ENCODE measurements at regions not wholly inside any gene's neighbourhood (a gene's known extent, or its start where the extent isn't known, plus 50 kb on each side); places are given as distances from the start of the nearest gene placed in this dataset.

DNA sequence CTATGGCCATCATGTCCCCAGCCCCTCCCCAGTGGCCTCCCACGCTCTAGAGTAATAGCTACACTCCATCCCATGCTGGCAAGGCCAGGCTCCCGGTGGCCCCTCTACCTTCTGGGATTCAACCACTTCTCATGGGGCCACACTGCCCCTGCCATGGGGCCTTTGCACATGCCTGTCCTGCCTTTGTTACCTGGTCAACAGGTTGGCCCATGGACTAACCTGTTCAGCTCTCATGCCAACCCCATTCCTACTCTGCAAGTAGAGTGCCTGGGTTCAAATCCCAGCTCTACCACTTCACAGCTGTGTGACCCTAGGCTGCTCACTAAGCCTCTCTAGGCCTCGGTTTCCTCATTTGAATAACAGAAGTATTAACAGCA is 98.5 kb downstream of the RFLNA start:
- no peak for DNase-seq

DNA sequence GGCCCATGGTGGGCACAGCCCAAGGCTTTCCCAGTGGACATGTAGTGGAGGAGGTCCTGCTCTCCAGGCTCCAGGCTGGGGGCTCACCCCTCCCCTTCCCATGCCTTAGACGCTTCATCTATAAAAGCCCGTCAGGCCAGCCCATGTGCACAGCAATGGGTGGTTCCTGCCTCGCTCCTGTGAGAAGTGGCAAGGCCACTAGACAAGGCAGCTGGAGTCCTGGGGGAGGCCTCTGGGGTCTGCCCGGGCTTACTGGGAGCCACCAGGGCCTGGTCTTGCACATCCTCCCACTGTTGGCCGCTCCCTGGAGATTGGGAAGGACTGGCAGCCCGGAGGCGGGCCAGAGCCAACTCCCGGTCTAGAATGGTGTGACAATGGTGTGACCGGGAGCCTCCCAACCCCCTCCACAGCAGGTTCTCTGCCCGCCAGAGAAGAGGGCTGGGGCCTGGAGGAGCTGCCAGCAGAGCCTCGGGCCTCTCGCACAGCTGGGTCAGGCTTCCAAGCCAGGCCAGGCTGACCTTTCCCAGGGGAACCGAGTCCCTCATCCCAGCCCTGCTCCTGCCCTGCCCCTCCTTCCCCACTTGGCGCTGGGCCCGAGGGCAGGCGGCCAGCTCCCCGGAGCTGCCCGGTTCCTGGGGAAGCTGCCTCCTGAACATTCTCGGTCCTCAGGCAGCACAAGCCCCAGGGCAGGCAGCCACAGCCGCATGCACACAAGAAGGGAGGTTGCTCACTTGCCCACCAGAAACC is 97.9 kb downstream of the RFLNA start:
- no peak for DNase-seq

DNA sequence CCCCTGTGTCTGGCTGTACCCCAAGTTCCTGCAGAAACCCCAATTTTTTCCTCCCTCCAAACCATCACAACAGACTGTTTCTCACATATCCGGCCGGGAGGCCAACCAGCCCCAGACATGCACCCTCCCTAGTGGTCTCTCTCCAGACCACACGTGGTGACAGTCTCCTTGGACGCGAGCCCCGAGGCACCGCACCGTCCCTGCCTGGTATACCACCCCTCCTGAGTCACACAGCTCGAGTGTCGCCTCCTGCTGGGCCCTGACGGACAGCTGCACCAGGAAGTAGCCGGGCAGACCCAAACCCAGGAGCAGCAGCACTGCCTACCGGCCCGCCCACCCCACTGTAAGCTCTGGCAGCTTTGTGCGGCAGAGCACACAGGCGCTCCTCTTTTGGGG is 97.4 kb downstream of the RFLNA start:
- peak; percentile 14 for DNase-seq

DNA sequence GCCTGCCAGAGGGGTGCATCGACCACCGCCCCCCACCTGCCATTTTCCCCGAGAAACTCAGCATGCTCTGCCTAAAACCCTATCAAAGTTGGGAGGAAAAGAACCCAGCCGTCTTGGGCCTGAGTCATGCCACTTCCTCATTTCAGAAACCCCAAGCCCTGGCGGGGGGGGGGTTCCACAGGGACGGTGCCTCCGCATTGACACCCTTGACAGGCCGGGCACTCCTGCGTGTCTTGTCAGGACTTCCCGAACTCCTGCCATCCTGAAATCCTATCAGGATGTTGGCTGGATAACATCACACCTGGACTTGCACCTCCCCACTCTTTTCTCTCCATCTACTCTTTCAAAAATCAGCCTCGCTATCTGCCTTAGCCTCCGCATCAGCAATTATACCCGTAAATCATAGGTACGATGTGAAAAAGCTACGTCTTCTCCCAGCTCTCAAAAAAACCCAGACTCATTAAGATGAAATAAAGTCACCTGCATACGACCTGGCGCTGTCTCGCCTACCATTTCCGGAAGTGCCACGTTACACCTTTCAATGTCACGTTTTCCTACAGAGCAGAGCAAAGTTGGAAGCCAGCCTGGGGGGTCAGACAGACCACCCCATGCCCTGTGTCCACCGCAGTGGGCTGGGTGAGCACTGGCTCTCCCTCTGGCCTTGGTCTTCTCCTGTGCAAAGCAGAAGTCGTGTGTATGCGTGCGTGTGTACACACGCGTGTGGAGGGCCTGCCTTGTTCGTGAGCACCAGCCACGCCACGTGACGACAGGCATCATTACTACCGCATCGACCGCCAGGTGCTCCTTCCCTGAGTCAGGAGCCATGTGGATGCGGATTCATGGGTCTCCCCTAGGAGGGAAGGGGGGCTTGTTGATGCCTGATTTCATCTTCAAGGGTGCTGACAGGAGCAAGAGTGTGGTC is 96.7 kb downstream of the RFLNA start:
- DNase-seq, result peak; percentile 46

DNA sequence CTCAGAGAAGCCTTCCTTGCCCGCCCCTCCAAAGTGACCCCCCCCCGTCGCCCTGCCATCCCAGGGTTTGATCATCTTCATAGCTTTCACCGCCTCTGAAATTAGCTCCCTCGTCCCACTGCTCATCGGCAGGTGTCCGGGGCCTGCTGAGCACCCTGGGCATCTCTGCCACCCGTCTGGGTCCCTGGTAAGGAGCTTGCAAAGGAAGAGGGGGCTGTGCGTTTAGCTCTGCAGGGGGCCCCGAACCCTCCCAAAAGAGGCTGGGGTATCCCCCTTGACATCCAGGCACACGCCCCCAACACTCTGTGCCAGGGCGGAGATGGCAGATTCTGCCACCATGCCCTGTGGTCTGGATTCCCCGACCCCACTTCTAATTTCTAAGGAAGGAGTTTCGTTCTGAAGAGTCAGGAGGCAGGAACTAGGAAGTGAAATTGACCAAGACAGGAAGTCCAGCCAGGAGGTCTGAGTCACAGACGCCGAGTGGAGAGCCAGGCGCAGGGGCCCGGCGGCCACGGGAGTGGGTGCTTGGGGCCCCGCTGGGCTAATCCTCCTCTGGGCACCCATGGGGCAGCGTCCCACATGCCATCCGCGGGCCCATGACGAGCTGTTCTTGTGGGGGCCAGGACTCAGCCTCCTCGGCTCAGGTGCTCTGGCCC is 95.7 kb downstream of the RFLNA start:
- DNase-seq, result no peak

DNA sequence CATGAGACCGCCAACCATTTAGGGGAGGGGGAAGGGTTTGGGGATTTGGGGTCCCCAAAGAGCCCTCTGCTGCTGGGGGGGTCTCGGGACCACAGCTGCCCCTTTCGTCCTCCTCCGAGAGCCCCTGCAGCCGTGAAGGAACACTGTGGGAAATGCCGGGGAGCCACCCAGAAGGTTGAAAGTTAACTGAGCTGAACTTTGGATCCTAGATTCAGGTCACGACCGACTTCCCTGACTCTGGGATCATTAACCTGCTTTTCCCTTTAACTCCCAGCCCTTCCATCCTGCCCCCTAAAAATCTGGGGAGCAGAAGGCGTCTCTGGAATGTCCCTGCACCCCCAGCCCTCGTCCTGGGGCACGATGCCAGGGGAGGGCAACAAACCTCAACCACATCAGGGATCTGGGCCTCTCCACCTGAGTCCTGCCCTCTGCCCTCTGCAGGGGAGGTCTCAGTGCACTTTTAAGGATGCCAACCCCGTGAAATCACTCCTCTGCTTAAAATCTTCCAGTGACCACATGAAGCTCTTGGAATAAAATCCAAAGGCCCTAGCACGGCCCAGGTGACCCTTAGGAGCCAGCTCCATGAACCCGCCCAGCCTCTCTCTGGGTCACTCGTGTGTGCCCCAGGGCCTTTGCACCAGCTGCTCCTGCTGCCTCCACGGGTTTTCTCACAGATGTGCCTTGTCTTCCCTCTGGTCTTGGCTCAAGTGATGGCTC is 95.0 kb downstream of the RFLNA start:
- no peak for DNase-seq

DNA sequence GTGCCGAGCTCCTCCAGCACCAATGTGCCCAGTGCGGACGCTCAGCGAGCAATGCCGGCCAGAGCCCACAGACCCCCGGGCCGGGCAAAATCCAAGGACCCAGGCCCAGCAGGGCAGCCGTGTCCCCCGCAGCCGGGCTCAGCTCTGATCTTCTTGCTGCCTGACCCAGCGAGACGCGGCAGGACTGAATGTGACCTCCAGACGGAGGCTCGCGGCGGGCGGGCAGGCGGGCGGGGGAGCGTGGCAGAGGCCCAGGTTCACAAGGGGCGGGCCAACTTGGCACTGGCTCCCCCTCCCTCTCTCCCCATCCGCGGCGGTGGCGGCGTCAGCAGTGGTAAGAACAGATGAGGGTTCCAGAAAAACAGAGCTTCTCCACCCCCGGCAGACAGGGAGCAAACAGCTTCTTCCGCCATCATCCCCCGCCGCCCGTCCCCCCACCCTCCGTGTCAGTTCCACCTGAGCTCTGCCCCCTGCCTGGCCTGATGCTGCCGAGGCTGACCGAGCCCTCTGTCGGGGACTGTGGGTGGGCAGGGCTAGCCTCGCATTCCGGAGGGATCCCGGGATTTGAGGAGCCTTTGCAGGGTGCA is 94.3 kb downstream of the RFLNA start:
- peak; percentile 67 for DNase-seq

DNA sequence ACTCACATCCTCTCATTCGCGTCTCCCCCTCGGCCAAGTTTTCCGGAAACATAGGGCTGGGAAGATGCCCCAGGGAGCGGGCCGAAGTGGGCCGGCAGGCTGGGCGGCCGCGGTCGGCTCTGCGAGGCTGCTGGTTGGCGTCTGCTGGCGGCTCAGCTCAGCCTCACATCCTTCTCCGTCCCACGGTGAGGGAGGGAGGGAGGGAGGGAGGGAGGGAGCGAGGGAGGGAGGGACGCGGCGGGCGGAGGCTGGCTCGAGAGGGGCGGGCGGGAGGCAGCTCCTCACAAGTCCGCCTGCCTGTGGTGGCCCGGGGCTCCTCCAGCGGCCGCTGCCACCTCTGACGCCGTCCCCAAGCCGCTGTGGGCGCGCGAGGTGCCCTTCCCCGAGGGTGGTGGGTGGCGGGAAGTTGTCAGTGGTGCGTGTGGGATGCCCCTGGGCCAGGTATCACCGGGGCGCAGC is 93.8 kb downstream of the RFLNA start:
- DNase-seq, result peak; percentile 26

DNA sequence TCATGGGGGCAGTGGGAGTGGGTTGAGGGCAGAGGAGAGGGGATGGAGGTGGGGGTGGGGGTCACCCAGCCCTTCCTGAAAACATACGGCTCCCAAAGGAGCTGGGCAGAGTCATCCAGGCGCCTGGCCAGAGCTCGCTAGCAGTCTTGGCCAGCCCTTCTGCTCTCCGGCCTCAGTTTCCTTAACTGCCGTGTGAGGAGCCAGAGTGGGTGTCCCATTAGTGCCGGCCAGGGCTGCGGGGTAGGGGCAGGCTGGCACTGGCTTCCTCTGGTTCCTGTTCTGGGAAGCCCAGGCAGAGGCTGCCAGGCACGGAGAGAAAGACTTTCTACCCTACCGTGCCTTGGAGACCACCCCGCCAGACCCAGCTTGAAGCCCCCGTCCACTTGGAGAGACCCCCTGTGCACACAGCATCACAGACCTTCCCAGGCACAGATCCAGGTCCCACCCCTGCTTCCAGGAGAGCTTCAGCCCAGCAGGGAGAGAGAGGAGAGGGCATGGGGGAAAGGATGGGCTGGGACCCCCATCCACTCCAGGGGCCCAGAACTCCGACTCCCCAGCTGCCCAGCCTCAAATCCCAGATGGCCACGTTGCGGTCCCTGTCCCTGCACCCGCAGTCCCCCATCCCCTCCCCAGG is 93.3 kb downstream of the RFLNA start:
- no peak for DNase-seq

DNA sequence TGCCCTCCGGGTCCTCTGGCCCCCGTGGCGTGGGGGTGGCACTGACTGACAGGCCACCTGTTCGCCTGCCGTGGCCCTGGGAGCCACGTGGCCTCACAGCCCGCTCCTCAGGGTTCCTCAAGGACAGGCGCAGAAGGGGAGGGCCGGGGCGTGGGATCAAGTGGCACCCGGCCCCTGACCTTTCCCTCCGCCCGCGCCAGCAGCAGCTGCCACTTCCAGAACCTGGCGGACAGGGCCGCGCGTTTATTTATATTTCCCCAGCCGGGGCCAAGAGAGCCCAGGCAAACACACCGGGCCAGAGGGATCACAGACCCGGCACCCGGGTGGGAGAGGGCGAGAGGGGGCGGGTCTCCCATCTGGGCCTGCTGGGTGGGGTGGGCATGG is 92.6 kb downstream of the RFLNA start:
- DNase-seq, result no peak

DNA sequence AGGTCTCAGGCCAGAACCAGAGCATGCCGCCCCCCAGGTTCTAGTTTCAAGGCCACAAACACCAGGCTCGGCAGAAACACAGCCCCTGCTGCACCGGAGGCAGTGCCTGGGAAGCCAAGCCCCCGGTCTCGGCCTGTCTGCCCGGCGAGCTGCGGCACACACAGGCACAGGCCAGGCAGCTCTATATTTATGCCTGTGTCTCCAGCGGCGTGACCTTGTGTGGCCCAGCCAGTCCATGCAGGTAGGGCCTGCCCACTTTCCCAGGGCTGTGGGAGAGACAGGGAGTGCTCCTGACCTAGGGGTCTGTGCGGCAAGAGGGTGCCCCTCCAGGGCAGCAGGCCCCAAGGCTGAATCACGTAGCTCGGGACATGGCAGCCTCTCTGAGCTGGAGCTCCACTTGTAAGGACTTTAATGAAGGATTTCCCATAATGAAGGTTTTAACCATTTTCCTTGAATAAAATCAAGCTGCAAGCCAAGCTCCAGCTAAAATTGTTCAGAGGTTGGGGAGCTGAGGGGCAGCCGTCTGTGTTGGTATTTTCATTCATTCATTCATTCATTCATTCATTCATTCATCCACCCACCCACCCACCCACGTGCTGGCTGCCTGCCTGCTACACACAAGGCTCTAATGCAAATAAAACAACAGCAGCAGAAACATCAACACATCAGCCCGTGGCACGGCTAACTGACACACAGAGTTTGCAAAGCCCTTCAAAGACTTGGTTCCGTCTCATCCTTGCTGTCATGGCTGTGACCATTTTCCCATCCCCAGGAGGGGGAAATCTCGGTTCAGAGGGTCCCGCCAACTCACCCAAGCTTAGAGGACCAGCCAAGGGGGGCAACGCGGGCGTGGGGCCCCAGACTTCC is 92.0 kb downstream of the RFLNA start:
- DNase-seq, result no peak

DNA sequence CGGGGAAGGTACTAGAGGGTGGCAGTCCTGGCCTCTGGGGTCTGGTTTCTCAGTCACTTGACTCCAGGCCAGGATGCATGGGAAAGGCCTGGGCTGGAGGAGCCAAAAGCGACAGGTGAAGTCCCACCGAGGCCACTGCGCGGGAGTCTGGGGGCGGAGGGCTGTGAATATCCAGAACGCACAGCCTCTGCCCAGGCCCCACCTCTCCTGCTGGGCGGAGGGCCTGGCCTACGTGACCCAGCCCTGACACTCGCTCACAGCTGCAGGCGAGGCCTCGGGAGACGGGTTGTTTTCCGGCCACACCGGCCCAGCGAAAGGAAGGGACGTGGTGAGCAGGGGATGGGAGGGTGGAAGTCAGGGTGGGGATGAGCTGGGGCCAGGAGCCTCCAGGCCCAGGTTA is 91.2 kb downstream of the RFLNA start:
- no peak for DNase-seq

DNA sequence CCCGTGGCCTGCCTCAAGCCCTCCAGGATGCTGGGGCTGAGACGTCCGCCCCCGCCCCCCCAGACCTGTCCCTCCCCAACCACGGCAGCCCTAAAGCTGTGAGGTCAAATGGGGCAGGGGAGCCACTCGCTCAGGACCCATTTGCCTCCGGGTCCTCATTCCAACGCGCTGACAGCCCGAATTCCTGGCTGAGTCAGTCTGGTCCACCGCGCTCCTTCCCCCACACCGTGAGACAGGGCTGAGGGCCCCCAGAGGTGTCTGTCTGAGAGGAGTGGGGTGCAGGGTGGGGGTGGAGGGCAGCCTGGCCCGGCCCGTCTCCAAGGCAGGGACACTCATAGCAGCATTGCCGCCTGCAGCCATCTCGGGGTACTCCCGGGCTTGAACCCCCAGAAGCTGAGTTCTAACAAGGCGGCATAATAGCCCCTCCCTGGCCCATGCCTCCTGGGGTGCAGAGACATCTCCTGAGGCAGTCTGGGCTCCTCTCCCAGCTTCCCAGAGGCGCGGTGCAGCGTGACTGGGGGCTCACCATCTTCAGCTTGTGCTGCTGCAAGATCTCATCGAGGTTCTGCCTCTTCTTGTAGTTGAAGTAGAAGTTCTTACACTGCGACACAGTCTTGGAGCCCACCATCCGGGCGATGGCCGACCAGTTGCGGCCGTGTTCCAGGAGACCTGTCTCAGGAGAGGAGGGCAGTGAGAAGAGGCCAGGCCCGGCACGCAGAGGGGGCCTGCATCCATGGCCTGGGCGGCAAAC is 90.5 kb downstream of the RFLNA start:
- no peak for DNase-seq

DNA sequence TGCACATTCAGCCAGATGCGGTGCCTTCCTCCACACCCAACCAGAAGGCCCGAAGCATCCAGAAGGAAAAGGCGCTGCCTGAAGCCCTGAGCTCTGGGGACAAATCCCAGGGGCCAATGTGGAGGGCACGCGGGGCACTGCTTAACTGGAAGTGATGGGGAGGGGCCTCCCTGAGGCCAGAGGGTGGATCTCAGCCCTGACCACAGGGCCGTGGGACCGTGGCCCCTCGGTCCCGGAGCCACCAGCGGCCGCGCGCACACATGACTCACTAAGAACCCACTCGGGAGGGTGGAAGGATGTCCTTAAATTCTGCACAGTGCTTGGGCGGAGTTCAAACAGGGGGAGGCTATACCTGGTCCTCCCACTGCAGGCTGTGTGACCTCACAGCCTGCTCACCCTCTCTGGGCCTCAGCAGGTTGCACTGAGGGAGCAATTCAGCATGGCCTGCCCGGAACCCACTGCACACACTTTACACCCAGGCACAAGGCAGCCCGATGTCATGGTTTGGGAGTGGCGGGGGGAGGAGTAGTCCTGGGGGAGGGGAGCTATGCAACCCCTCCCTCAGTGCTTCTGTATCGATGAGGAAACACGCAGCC is 89.5 kb downstream of the RFLNA start:
- DNase-seq, result no peak

DNA sequence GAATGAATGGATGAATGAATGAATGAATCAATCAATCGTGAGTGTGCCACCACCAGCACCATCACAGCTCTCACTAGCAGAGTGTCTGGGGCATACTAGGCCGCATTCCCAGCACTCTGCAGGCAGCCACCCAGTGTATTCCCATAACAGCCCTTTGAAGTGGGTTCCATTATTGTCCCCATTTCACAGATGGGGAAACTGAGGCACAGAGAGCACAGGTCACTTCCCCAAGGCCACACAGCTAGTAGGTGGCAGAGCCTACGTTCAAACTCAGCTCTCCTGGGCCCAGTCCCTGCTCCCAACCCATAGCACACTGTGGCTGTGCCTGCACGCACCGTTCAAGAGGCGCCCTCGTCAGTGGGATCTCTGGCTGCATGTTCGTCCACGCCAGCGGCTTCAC is 88.1 kb downstream of the RFLNA start:
- no peak for DNase-seq

DNA sequence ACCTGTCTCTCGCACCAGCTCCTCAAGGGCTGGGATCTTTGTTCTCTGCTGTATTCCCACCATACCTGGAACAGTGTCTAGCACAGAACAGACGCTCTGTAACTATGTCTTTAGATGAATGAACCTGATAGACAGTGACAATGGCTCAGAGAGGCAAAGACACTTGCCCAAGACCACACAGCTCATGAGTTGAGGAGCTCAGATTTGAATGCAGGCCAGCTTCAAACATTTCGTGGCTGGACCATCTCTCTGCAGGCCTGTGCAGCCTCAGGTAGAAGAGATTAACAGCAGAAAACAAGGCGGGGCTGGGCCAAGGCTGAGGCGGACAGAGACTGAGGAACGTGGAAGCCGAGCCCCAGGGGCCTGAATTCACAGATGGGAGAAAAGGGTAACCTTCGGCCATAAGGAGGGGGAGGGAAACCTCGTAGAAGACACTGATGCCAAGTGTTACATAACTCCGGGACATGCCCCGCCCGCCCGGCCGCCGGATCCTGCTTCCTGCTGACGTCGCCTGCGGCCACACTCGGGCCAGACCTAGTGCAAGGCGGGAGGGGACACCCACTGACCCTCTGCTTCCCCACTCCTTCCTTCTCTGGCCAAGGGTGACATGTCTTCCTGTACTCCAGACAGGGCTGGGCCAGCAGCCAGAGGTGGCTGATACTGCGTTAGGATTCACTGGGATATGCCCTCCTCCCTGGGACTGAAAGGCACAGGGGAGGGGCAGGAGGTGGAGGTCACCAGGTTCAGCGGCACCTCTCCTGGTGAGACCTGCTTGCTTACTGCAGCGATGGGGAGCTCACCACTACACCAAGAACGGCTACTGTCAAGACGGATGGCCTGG is 86.8 kb downstream of the RFLNA start:
- DNase-seq, result no peak

DNA sequence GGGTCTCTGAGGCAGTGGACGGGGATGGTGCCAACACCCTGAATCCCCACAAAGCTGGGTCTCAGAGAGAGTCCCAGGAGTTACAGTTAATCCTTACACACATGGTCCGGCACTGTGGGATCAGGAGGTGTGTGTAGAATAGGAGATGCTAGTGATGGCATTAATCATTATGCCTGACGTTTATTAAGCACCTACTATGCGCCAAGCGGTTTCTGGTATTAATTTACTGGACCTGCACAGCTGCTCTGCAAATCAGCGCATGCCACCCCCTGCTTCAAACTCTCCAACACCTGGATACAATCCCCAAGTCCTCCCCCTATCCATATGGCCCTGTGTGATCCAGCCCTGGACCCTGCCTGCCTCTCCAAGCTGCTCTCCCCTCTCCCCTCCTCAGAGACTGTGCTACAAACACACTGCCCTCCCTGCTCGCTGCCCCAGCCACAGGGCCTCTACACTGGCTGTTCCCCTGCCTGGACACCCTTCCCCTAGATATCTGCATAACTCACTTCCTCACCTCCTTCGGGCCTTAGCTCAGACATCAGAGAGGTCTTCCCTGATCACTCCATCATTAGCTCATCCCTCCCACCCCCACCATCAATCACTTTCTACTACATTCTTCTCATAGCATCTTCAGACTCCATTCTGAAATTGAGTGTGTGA is 86.0 kb downstream of the RFLNA start:
- DNase-seq, result no peak
